ENCODE measurements at regions not wholly inside any gene's neighbourhood (a gene's known extent, or its start where the extent isn't known, plus 50 kb on each side); places are given as distances from the start of the nearest gene placed in this dataset.

DNA sequence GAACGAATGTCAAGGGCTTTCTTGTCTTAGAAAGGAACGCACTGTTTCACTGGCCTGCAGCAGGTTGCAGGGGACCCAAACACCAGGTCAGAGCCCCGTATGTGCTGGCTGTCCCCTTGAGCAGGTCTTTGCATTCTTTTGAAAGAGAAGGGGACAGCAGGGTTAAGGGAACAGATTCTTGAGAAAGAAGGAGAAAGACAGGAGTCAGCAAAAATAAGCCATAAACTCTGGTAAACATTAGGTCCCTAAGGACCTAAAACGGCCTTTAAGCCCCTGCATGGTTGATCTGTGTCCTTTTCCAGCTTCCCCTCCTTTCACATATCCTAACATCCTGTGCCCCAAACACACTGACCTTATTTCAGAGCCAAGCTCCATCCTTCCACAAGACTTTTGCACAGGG lies 190.8 kb upstream of the ADRA1B start:
- no peak for DNase-seq

DNA sequence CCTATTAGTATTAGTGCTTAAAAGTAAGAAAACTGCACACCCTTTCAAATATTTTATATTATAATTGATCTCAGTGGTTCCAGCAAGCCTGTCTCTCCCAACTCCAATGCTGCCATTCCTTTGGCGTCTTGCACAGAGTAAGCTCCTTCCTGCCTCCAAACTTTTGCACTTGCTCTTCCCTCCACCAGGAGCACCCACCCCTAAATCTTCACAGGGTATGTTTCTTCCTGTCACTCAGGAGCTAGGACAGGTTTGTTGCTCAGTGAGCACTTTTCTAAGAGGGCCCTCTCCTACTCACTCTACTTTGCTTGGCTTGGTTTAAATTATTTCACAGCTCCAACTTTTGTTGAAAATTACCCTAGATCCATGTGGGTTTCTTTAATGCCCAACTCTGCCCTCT lies 189.1 kb upstream of the ADRA1B start:
- DNase-seq = no peak

- DNase-seq = no peak
Measured at GRCh38 chr5:159730285-159730684, 186.0 kb upstream of the ADRA1B start.

GRCh38 chr5:159732220-159732619 lies 184.1 kb upstream of the ADRA1B start:
- DNase-seq = no peak

DNA sequence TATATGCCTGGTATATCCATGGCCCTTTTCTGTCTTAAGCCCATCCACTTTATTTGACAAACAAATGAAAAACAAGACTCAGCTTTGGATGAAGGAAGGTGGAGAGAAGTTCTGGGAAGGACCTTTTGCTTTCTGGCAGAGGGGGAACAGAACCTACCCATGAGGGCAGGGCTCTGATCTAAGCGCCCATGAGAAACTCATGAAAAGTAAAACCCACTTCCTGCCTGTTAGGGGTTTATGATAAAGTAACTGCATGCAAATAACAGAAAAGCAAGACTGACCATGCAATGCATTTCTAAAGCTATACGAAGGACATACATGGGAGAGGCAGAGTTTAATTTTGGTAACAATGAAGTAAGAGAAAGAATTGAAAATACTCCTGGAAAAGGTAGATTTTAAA lies 181.9 kb upstream of the ADRA1B start:
- no peak for DNase-seq

GRCh38 chr5:159735036-159735435 lies 181.2 kb upstream of the ADRA1B start:
- no peak for DNase-seq

GRCh38 chr5:159735749-159736660 lies 180.3 kb upstream of the ADRA1B start:
- no peak for DNase-seq

- DNase-seq = no peak
Measured at GRCh38 chr5:159736844-159737243, 179.4 kb upstream of the ADRA1B start.

DNA sequence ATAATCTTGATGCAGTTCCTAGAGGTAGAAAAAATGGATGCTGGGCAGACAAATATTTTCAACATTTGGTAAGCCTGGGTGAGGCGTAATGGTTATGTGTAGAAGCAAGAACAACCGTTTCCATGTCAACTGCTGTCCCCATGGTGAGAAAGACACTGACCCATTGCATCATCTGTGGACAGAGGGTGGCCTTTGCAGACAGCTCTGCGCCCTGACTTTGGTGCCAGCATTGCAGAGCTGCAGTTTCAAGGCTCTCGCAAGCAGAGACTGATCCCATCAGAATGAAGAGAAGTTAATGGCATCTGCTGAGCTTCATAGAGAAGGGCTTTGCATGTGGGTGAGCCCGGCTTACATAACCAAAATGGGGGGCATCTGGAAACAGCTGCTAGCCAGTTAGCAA lies 179.0 kb upstream of the ADRA1B start:
- DNase-seq = no peak

- no peak for DNase-seq
Measured at GRCh38 chr5:159741829-159742322, 174.4 kb upstream of the ADRA1B start.

DNA sequence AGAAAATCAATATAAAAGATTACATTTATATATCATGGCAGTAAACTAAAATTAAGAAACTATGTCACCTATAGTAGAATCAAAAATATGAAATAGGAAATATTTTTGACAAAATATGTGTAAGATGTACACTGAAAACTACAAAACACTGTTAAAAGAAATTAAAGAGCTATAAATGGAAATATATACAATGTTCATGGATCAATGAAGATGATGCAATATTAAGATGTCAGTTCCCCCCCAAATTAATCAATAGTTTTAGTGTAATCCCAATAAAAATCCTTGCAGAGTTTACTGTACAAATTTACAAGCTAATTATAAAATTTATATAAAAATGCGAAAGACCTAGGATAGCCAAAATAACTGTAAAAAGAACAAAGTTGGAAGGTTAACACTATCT lies 173.0 kb upstream of the ADRA1B start:
- DNase-seq = no peak

DNA sequence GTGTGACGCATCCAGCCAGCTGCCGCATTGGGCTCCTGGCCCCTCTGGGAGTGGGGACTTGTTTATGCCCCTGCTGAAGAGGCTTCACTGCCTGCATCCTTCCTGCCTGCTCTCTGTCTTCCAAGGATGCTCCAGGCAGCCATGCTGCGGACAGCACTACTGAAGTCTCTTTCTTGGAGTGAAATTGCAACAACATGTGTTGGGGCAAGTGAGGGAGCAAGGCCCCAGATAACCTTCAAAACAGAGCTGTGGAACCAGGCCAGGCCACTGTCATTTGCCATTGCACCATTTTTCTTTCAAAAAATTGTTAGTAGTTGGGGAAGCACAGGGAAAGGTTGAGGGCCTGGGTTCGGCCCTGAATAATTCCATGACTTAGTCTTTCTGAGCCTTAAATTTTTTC lies 169.6 kb upstream of the ADRA1B start:
- no peak for DNase-seq

DNA sequence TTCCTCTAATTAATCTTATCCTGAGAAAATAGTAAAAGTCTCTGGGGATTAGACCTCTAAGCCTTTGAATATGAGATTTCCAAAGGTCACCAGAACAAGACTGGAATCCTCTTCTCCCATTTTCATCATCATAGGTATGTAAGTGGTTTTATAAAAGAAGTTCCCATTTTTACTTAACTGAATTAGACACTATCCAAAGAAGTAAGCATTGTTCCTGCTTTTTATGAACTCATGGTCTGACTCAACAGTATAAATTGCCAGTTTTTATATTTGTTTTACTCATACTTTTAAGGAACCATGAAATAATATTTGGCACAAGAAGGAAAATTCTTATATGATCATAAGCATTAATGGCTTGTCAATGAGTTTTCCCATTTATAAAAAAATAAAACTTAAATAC lies 167.1 kb upstream of the ADRA1B start:
- no peak for DNase-seq

- DNase-seq = no peak
Measured at GRCh38 chr5:159750226-159750625, 166.1 kb upstream of the ADRA1B start.

DNA sequence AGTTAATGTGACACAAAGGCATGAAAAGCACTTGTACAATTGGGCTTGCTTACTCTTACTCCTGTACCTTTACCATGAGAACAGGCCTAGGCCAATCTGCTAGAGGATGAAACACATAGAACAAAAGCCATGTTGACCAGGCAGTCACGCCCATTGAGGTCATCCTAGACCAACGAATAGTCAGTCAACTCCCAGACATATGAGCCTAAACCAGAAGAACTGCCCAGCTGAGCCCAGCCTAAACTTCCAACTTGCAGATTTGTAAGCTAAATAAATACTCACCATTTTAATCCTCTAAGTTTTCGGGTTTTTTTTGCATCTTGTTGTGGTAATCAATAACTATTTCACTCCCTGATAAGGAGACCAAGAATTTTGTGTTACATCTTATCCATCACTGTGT lies 164.8 kb upstream of the ADRA1B start:
- no peak for DNase-seq

- DNase-seq = no peak
Measured at GRCh38 chr5:159752622-159753275, 163.5 kb upstream of the ADRA1B start.

GRCh38 chr5:159758189-159758588 lies 158.1 kb upstream of the ADRA1B start:
- no peak for DNase-seq

DNA sequence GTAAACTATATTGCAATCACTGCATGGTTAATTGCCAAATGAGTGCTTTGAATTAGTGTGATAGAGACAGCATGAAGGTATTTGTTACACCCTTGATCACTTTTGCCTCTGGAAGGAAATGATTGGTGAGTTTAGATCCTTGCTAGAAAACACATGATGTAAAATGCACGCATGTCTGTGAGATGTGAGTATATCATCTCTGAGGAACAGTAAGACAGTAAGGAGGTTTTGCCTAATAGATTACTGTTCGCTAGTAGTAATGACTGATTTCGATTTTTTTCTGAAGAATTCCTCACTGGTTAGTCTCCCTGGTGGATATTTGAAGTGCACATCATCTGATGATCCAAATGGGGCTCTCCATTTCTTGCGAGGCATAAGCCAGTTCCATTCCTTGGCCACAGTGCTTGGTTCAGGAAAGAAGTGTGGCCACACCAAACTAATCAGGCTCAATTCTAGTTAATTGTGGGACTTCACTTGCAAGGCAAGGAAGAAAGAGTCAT lies 156.4 kb upstream of the ADRA1B start:
- no peak for DNase-seq

- DNase-seq = no peak
Measured at GRCh38 chr5:159762921-159763320, 153.4 kb upstream of the ADRA1B start.

GRCh38 chr5:159763562-159763961 lies 152.7 kb upstream of the ADRA1B start:
- DNase-seq = no peak

- no peak for DNase-seq
Measured at GRCh38 chr5:159764283-159765134, 151.8 kb upstream of the ADRA1B start.

- no peak for DNase-seq
Measured at GRCh38 chr5:159765135-159765433, 151.2 kb upstream of the ADRA1B start.

GRCh38 chr5:159765760-159766517 lies 150.3 kb upstream of the ADRA1B start:
- no peak for DNase-seq

Data from NCI-H774 (cell line).